Cardiac fibroblast (primary cell): ENCODE measurements at regions not wholly inside any gene's neighbourhood (a gene's known extent, or its start where the extent isn't known, plus 50 kb on each side); places are given as distances from the start of the nearest gene placed in this dataset.
"Not testable (repeated sequence)": the region's sequence is repeated elsewhere in the genome, so short reads cannot be mapped to it uniquely, and the experiment has no call there.

ENCODE experiments used
- DNase-seq, 2 donors: peaks; one replicate each; pipeline versions ENCODE4 v3.0.0 to v3.0.0-alpha.2; 2010; ENCODE audit warnings: low read depth in 2 of 2
- H3K4me3 ChIP-seq, 2 donors: replicated peaks in 1 of 2; 1 replicate in 1 of 2; 2 replicates in 1 of 2; pipeline ENCODE4 v1.5.1; 2011; ENCODE audit warnings: low read depth in 2 of 2, low read length in 2 of 2, mild to moderate bottlenecking in 2 of 2, moderate library complexity in 1 of 2
- TF ChIP-seq, protein P1 (sequence below): IDR thresholded peaks from one replicate; pipeline ENCODE4 v1.5.1; 2011; ENCODE audit warnings: low read depth, mild to moderate bottlenecking, low read length, inconsistent platforms

DNA sequence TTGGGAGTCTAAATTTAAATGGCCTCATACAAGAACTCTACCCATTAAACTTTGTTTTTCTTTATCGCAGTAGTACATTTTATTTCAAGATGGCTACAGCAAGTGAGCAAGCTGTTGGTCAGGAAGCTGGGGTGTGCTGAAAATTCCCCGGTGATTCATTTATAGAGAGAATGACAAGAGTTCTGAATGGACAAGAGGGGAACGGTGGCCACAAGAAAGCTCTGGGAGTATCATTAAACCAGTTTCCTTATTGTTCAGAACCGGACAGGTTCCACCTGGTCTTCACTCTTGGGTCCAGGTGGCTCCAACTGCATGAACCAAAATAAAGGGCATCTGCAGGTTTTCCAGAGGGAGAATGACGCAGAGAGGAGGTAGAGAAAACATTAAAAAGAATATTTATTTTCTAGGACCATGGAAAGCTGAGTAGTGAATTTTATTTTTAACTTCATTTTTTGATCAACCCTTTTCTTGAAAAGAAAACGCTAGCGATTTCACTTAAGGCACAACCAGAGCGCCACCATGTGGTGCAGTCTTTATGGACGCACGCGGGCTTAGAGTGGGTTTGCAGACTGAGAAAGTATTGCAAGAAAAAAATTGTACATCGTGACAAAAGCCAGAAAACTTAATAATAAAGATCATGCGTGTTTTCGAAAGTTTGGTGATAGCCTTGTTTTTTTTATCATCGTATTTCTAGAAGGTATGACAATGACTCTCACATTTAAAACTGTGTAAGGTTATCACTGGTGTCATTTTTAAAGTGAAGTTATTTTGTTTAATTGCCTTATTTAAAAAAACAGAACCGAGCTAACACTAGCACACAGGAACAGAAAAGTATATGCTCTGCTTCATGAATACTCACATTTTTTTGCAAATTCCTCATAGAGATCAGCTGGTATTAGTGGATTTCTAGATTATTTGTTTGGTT lies 97.9 kb upstream of the NOL4 start:
- H3K4me3 ChIP-seq, result no peak overlapping the region
- TF ChIP-seq, protein P1, sequence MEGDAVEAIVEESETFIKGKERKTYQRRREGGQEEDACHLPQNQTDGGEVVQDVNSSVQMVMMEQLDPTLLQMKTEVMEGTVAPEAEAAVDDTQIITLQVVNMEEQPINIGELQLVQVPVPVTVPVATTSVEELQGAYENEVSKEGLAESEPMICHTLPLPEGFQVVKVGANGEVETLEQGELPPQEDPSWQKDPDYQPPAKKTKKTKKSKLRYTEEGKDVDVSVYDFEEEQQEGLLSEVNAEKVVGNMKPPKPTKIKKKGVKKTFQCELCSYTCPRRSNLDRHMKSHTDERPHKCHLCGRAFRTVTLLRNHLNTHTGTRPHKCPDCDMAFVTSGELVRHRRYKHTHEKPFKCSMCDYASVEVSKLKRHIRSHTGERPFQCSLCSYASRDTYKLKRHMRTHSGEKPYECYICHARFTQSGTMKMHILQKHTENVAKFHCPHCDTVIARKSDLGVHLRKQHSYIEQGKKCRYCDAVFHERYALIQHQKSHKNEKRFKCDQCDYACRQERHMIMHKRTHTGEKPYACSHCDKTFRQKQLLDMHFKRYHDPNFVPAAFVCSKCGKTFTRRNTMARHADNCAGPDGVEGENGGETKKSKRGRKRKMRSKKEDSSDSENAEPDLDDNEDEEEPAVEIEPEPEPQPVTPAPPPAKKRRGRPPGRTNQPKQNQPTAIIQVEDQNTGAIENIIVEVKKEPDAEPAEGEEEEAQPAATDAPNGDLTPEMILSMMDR, result peak; percentile 66
- DNase-seq, result peak; percentile 56 to 74

- H3K4me3 ChIP-seq, result no peak overlapping the region
- TF ChIP-seq, protein P1, result no peak
- no peak for DNase-seq
These were observed 105.1 kb upstream of the NOL4 start for GRCh38 chr18:34329840-34330239.

DNA sequence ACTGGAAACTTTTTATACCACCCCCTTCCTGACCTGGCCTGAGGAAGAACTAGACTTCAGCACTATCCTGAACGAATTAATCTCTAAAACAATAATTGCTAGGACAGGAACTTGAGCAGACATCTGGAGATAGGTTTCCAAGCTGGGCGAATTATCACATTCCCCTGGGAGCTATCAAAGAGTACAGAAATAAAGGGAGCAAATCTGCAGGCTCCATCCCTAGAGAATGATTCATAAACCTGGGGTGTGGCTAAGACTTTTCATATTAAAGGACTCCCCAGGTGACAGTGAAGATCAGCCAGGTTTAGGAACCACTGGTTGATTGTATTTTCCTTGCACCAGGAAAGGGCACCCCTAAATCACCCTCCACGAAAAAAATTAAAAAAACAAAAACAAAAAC lies 105.6 kb upstream of the NOL4 start:
- DNase-seq, result no peak
- H3K4me3 ChIP-seq, result no peak overlapping the region
- TF ChIP-seq, protein P1, result no peak

DNA sequence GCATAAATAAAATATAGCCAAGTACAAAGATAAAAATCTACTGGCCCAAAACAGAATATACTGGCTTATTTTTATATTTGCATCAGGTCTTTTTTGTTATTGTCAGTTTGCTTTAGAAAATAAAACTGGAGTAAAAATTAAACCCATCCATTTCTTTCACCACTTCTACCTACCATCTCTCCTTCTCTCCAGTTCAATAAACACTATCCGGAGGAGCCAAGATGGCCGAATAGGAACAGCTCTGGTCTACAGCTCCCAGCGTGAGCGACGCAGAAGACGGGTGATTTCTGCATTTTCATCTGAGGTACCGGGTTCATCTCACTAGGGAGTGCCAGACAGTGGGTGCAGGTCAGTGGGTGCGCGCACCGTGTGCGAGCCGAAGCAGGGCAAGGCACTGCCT lies 106.2 kb upstream of the NOL4 start:
- not testable (repeated sequence) for DNase-seq, H3K4me3 ChIP-seq

DNA sequence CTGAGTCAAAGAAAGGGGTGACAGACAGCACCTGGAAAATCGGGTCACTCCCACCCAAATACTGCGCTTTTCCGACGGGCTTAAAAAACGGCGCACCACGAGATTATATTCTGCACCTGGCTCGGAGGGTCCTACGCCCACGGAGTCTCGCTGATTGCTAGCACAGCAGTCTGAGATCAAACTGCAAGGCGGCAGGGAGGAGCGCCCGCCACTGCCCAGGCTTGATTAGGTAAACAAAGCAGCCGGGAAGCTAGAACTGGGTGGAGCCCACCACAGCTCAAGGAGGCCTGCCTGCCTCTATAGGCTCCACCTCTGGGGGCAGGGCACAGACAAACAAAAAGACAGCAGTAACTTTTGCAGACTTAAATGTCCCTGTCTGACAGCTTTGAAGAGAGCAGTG lies 106.6 kb upstream of the NOL4 start:
- H3K4me3 ChIP-seq, DNase-seq: not testable (repeated sequence)

DNA sequence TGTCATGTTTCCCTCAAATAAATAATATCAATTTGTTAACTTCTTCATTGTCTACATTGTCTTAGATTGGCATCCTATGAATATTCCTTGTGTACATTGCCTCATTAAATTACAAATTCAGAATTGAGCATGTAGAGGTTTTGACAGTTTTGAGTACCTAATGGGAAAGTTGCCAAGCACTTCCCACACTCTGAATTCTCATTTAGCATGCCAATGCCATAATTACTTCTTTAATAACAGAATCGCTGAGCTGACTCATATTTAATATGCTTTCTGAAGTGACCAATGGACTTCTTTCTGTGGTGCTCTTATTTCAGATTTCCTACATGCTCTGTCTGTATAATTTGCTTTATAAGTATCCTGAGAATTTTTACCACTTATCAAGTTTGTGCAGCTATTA lies 114.4 kb upstream of the NOL4 start:
- DNase-seq, result no peak
- H3K4me3 ChIP-seq, result no peak overlapping the region
- TF ChIP-seq, protein P1, result no peak

- no peak overlapping the region for H3K4me3 ChIP-seq
- peak in 1 of 2 donors; percentile 22 for DNase-seq
- TF ChIP-seq, protein P1, result no peak
These were observed 118.2 kb upstream of the NOL4 start for GRCh38 chr18:34342960-34343359.

- no peak for DNase-seq
- TF ChIP-seq, protein P1, result no peak
- no peak overlapping the region for H3K4me3 ChIP-seq
These were observed 121.0 kb upstream of the NOL4 start for GRCh38 chr18:34345738-34346137.
